KMS-11 (cell line): ENCODE measurements at regions not wholly inside any gene's neighbourhood (a gene's known extent, or its start where the extent isn't known, plus 50 kb on each side); places are given as distances from the start of the nearest gene placed in this dataset.

Source experiments
- H2AFZ ChIP-seq: fragments of 200-600 bp; sonication (generic); 2 replicates; pipeline ENCODE4 v1.6.1; 2016; ENCODE audit warnings: antibody characterized with exemption, mixed run types, low read depth
- H3K27ac ChIP-seq: fragments of 200-600 bp; sonication (generic); 2 replicates; pipeline ENCODE4 v1.6.1; 2016; ENCODE audit warnings: mild to moderate bottlenecking, mixed run types
- H3K27me3 ChIP-seq: fragments of 200-600 bp; sonication (generic); 2 replicates; pipeline ENCODE4 v1.6.1; 2017; ENCODE audit warnings: mild to moderate bottlenecking, low read depth, mixed run types, moderate library complexity; ENCODE audit not compliant: insufficient read depth
- H3K36me3 ChIP-seq: fragments of 200-600 bp; sonication (generic); 2 replicates; pipeline ENCODE4 v1.6.1; 2017; ENCODE audit warnings: mild to moderate bottlenecking, mixed run types; ENCODE audit not compliant: insufficient read depth
- H3K4me1 ChIP-seq: fragments of 200-600 bp; sonication (generic); 2 replicates; pipeline ENCODE4 v1.6.1; 2016; ENCODE audit warnings: mild to moderate bottlenecking, low read depth, mixed run types; ENCODE audit not compliant: poor library complexity, severe bottlenecking
- H3K4me2 ChIP-seq: fragments of 200-600 bp; sonication (generic); 2 replicates; pipeline ENCODE4 v1.7.0; 2016; ENCODE audit warnings: mild to moderate bottlenecking, mixed run types
- H3K4me3 ChIP-seq: fragments of 200-600 bp; sonication (generic); IDR thresholded peaks from 2 replicates; pipeline ENCODE4 v1.6.1; 2017; ENCODE audit warnings: low read depth, low read length, mixed read lengths; ENCODE audit not compliant: insufficient read depth
- H3K79me2 ChIP-seq: fragments of 200-600 bp; sonication (generic); 2 replicates; pipeline ENCODE4 v1.6.1; 2016; ENCODE audit warnings: low read depth, mixed run types; ENCODE audit not compliant: insufficient read depth
- H3K9ac ChIP-seq: fragments of 200-600 bp; sonication (generic); 2 replicates; pipeline ENCODE4 v1.6.1; 2016; ENCODE audit warnings: mild to moderate bottlenecking, mixed run types
- H4K20me1 ChIP-seq: fragments of 200-600 bp; sonication (generic); 2 replicates; pipeline ENCODE4 v1.6.1; 2016; ENCODE audit warnings: mild to moderate bottlenecking, mixed run types; ENCODE audit not compliant: insufficient read depth
- CTCF ChIP-seq: fragments of 200-600 bp; sonication (generic); conservative IDR thresholded peaks from 2 replicates; pipeline ENCODE4 v1.6.1; 2017; ENCODE audit warnings: low read depth, mild to moderate bottlenecking, antibody characterized with exemption, low read length, moderate library complexity, mixed read lengths

GRCh38 chr7:4513450-4513849, 168.6 kb upstream of the FOXK1 start:
- TF ChIP-seq CTCF: no peak
- no peak overlapping the region for H3K9ac ChIP-seq
- H3K36me3 ChIP-seq: no peaks in the 10 kb centered on the region
- no peaks in the 10 kb centered on the region for H3K79me2 ChIP-seq
- H3K27me3 ChIP-seq: no peaks in the 10 kb centered on the region
- H2AFZ ChIP-seq: no peak overlapping the region
- H3K27ac ChIP-seq: no peak overlapping the region
- no peak overlapping the region for H3K4me2 ChIP-seq
- no peaks in the 10 kb centered on the region for H4K20me1 ChIP-seq
- H3K4me3 ChIP-seq: no peak overlapping the region
- H3K4me1 ChIP-seq: no peaks in the 10 kb centered on the region

GRCh38 chr7:4519819-4520520, 162.1 kb upstream of the FOXK1 start:
- Histone ChIP-seq H4K20me1 (no peaks in the 10 kb centered on the region), H3K27ac (no peak overlapping the region), H3K4me3 (no peak overlapping the region), H3K36me3 (no peaks in the 10 kb centered on the region), H3K27me3 (no peaks in the 10 kb centered on the region), H2AFZ (no peak overlapping the region), H3K9ac (no peak overlapping the region), H3K4me2 (no peak overlapping the region), H3K79me2 (no peaks in the 10 kb centered on the region), H3K4me1 (no peaks in the 10 kb centered on the region)
- no peak for TF ChIP-seq CTCF

- Histone ChIP-seq H3K4me3 (no peak overlapping the region), H2AFZ (no peak overlapping the region), H3K79me2 (no peaks in the 10 kb centered on the region), H4K20me1 (no peaks in the 10 kb centered on the region), H3K27ac (no peak overlapping the region), H3K27me3 (no peaks in the 10 kb centered on the region), H3K4me1 (no peaks in the 10 kb centered on the region), H3K36me3 (no peaks in the 10 kb centered on the region), H3K9ac (no peak overlapping the region), H3K4me2 (no peak overlapping the region)
- no peak for TF ChIP-seq CTCF
These were observed 158.9 kb upstream of the FOXK1 start for GRCh38 chr7:4523219-4523618.

GRCh38 chr7:4523873-4524272, 158.2 kb upstream of the FOXK1 start:
- H3K79me2 ChIP-seq: no peaks in the 10 kb centered on the region

More at GRCh38 chr7:4523873-4524272, 158.2 kb upstream of the FOXK1 start:
- Histone ChIP-seq H3K9ac (no peak overlapping the region), H2AFZ (no peak overlapping the region), H3K4me1 (no peaks in the 10 kb centered on the region), H3K27me3 (no peaks in the 10 kb centered on the region), H3K36me3 (no peaks in the 10 kb centered on the region), H3K4me3 (no peak overlapping the region), H4K20me1 (no peaks in the 10 kb centered on the region), H3K27ac (no peak overlapping the region), H3K4me2 (no peak overlapping the region)
- no peak for TF ChIP-seq CTCF
